ENCODE measurements at regions not wholly inside any gene's neighbourhood (a gene's known extent, or its start where the extent isn't known, plus 50 kb on each side); places are given as distances from the start of the nearest gene placed in this dataset.
"Not testable (repeated sequence)": the region's sequence is repeated elsewhere in the genome, so short reads cannot be mapped to it uniquely, and the experiment has no call there.

- TF ChIP-seq CTCF (IDR thresholded peaks at IDR 0.05; ENCODE audit: low read depth, low read length): no peak
- no peak overlapping the region for H3K4me3 ChIP-seq (ENCODE audit: low read depth, low read length)
These were observed 70.0 kb upstream of the GTF3A start for GRCh38 chr13:27354379-27354778.

- no peak overlapping the region for H3K4me3 ChIP-seq (ENCODE audit: low read depth, low read length)
- TF ChIP-seq CTCF (IDR thresholded peaks at IDR 0.05; ENCODE audit: low read depth, low read length): no peak
These were observed 68.5 kb upstream of the GTF3A start for GRCh38 chr13:27355894-27356293.

GRCh38 chr13:27358420-27358819 lies 66.0 kb upstream of the GTF3A start:
- no peak for TF ChIP-seq CTCF (IDR thresholded peaks at IDR 0.05; ENCODE audit: low read depth, low read length)
- H3K4me3 ChIP-seq (ENCODE audit: low read depth, low read length): no peak overlapping the region

- TF ChIP-seq CTCF (IDR thresholded peaks at IDR 0.05; ENCODE audit: low read depth, low read length): peak; percentile 87
- H3K4me3 ChIP-seq (ENCODE audit: low read depth, low read length): no peak overlapping the region
These were observed 65.1 kb upstream of the GTF3A start for GRCh38 chr13:27359199-27359821.

GRCh38 chr13:27360562-27360961 lies 63.9 kb upstream of the GTF3A start:
- H3K4me3 ChIP-seq (ENCODE audit: low read depth, low read length): no peak overlapping the region
- no peak for TF ChIP-seq CTCF (IDR thresholded peaks at IDR 0.05; ENCODE audit: low read depth, low read length)

GRCh38 chr13:27362064-27362751 lies 62.2 kb upstream of the GTF3A start:
- peak overlapping the region; percentile 64 for H3K4me3 ChIP-seq (ENCODE audit: low read depth, low read length)
- TF ChIP-seq CTCF (IDR thresholded peaks at IDR 0.05; ENCODE audit: low read depth, low read length): peak; percentile 95

- H3K4me3 ChIP-seq (ENCODE audit: low read depth, low read length): not testable (repeated sequence)
These were observed 60.8 kb upstream of the GTF3A start for GRCh38 chr13:27363637-27364036.
